ENCODE measurements at regions not wholly inside any gene's neighbourhood (a gene's known extent, or its start where the extent isn't known, plus 50 kb on each side); places are given as distances from the start of the nearest gene placed in this dataset.

DNA sequence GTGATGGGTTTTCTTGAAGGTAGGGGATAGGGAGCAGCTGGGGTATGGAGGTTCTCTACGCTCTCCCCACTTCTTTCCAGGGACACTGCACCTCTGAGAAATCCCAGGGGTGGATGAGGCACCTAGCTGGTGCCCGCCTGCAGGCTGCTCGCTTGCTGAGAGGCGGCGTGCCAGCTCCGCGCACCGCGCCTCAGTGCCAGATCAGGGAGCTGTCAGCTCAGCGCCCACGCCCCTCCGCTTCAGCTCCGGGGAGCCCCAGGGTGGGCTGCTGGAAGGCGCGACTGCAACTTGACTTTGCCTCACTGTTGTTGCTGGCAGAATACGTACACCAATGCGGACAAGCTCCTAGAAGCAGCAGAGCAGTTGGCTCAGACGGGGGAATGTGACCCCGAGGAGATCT, 345.7 kb upstream of the UMPS start:
- Histone ChIP-seq H3K36me3 (no peaks in the 10 kb centered on the region), H3K4me3 (peak overlapping the region in 2 of 3 donors; percentile 38 to 48), H3K9me3 (no peaks in the 10 kb centered on the region), H3K27me3 (no peaks in the 10 kb centered on the region), H3K27ac (no peak overlapping the region), H3K4me1 (no peaks in the 10 kb centered on the region)
- no peak for TF ChIP-seq CTCF (IDR thresholded peaks at IDR 0.05)
- TF ChIP-seq POLR2AphosphoS5 (IDR thresholded peaks at IDR 0.05), result no peak
- no peak for TF ChIP-seq POLR2A (IDR thresholded peaks at IDR 0.05)
- intact Hi-C loops (cut with DNase I; ENCODE audit: low total_unique reads), result no loop called here
- DNase-seq (ENCODE audit: low spot score in 2 of 2), result no peak

GRCh38 chr3:124385996-124386395, 344.3 kb upstream of the UMPS start:
- no peak overlapping the region for H3K27ac ChIP-seq
- intact Hi-C loops (cut with DNase I; ENCODE audit: low total_unique reads), result no loop called here
- no peaks in the 10 kb centered on the region for H3K4me1 ChIP-seq
- DNase-seq (ENCODE audit: low spot score in 2 of 2), result no peak
- H3K36me3 ChIP-seq, result no peaks in the 10 kb centered on the region
- no peaks in the 10 kb centered on the region for H3K9me3 ChIP-seq
- TF ChIP-seq POLR2AphosphoS5 (IDR thresholded peaks at IDR 0.05), result no peak
- TF ChIP-seq POLR2A (IDR thresholded peaks at IDR 0.05), result no peak
- TF ChIP-seq CTCF (IDR thresholded peaks at IDR 0.05), result no peak
- no peaks in the 10 kb centered on the region for H3K27me3 ChIP-seq
- peak overlapping the region in 1 of 3 donors; percentile 38 for H3K4me3 ChIP-seq

- no peaks in the 10 kb centered on the region for H3K9me3 ChIP-seq
Observed at GRCh38 chr3:124386996-124387595, 343.2 kb upstream of the UMPS start.

GRCh38 chr3:124391774-124392173, 338.5 kb upstream of the UMPS start:
- Histone ChIP-seq H3K4me1 (no peaks in the 10 kb centered on the region), H3K27me3 (no peaks in the 10 kb centered on the region), H3K9me3 (no peaks in the 10 kb centered on the region), H3K4me3 (no peak overlapping the region), H3K36me3 (no peaks in the 10 kb centered on the region), H3K27ac (no peak overlapping the region)
- intact Hi-C loops (cut with DNase I; ENCODE audit: low total_unique reads), result no loop called here
- no peak for TF ChIP-seq CTCF (IDR thresholded peaks at IDR 0.05)
- TF ChIP-seq POLR2A (IDR thresholded peaks at IDR 0.05), result no peak
- TF ChIP-seq POLR2AphosphoS5 (IDR thresholded peaks at IDR 0.05), result no peak
- DNase-seq (ENCODE audit: low spot score in 2 of 2), result no peak

More at GRCh38 chr3:124386996-124387595, 343.2 kb upstream of the UMPS start:
- TF ChIP-seq POLR2AphosphoS5 (IDR thresholded peaks at IDR 0.05) (no peak), POLR2A (IDR thresholded peaks at IDR 0.05) (no peak), CTCF (IDR thresholded peaks at IDR 0.05) (no peak)
- H3K4me3 ChIP-seq, result no peak overlapping the region
- H3K27me3 ChIP-seq, result no peaks in the 10 kb centered on the region
- H3K4me1 ChIP-seq, result no peaks in the 10 kb centered on the region
- intact Hi-C loops (cut with DNase I; ENCODE audit: low total_unique reads), result no loop called here
- no peaks in the 10 kb centered on the region for H3K36me3 ChIP-seq
- no peak overlapping the region for H3K27ac ChIP-seq
- no peak for DNase-seq (ENCODE audit: low spot score in 2 of 2)

DNA sequence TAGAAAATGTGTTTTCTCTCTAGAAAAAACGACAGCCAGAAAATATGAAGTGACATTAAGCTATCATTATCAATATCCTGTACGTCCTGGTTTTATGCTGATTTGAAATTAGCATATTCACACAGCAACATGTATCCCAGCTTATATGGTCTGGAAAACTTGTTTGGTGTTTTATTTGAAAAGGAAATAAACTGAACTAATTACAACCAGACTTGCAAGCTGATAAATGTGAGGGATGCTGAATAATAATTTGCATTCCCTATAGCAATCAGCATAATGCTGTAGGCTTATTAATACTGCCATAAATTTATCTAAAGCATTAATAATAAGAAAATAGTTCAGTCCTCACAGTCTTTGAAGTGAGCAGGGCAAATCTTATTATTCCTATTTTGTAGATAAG, 336.9 kb upstream of the UMPS start:
- Histone ChIP-seq H3K36me3 (no peaks in the 10 kb centered on the region), H3K27ac (no peak overlapping the region), H3K9me3 (no peaks in the 10 kb centered on the region), H3K4me3 (no peak overlapping the region), H3K27me3 (no peaks in the 10 kb centered on the region), H3K4me1 (no peaks in the 10 kb centered on the region)
- DNase-seq (ENCODE audit: low spot score in 2 of 2), result no peak
- TF ChIP-seq POLR2AphosphoS5 (IDR thresholded peaks at IDR 0.05) (no peak), CTCF (IDR thresholded peaks at IDR 0.05) (no peak), POLR2A (IDR thresholded peaks at IDR 0.05) (no peak)
- intact Hi-C loops (cut with DNase I; ENCODE audit: low total_unique reads), result no loop called here
